BE2C (cell line): ENCODE measurements at regions not wholly inside any gene's neighbourhood (a gene's known extent, or its start where the extent isn't known, plus 50 kb on each side); places are given as distances from the start of the nearest gene placed in this dataset.
A peak's percentile ranks its signal among the peaks of the same experiment; 100 is the strongest.

Experiments
- DNase-seq: peaks from one replicate; pipeline ENCODE4 v3.0.0-alpha.2; 2020
- H3K27me3 ChIP-seq: fragments of 250-450 bp; sonication (Bioruptor Pico); 2 replicates; pipeline ENCODE4 v1.5.1; 2020; ENCODE audit warnings: mild to moderate bottlenecking
- H3K36me3 ChIP-seq: fragments of 250-450 bp; sonication (Bioruptor Pico); 2 replicates; pipeline ENCODE4 v1.5.1; 2020; ENCODE audit warnings: mild to moderate bottlenecking
- H3K4me1 ChIP-seq: fragments of 250-450 bp; sonication (Bioruptor Pico); 2 replicates; pipeline ENCODE4 v1.5.1; 2020
- H3K4me3 ChIP-seq: 2 replicates; pipeline ENCODE4 v1.5.1; 2011; ENCODE audit warnings: low read depth, low read length
- H3K9me3 ChIP-seq: fragments of 250-450 bp; sonication (Bioruptor Pico); 2 replicates; pipeline ENCODE4 v1.5.1; 2020
- CTCF ChIP-seq: IDR thresholded peaks from 2 replicates; pipeline ENCODE4 v1.5.1; 2012; ENCODE audit warnings: mild to moderate bottlenecking, low read depth, low read length

- no peaks in the 10 kb centered on the region for H3K9me3 ChIP-seq
- H3K4me3 ChIP-seq = no peak overlapping the region
- H3K36me3 ChIP-seq = no peaks in the 10 kb centered on the region
- H3K27me3 ChIP-seq = no peaks in the 10 kb centered on the region
- DNase-seq = no peak
- H3K4me1 ChIP-seq = no peaks in the 10 kb centered on the region; the same call in 1 of the 2 replicates
- no peak for TF ChIP-seq CTCF
Measured at GRCh38 chr21:27139526-27139925, 172.6 kb upstream of the ADAMTS5 start.

- H3K9me3 ChIP-seq = no peaks in the 10 kb centered on the region
- H3K36me3 ChIP-seq = no peaks in the 10 kb centered on the region
- H3K4me1 ChIP-seq = peaks cover 27% of the 10 kb centered on the region
- peak; percentile 80 for DNase-seq
- no peak overlapping the region for H3K4me3 ChIP-seq
- H3K27me3 ChIP-seq = no peaks in the 10 kb centered on the region
- no peak for TF ChIP-seq CTCF
Measured at GRCh38 chr21:27134516-27134915, 167.6 kb upstream of the ADAMTS5 start.

GRCh38 chr21:27132266-27132665 lies 165.4 kb upstream of the ADAMTS5 start:
- DNase-seq = no peak
- H3K4me3 ChIP-seq = no peak overlapping the region
- no peaks in the 10 kb centered on the region for H3K36me3 ChIP-seq
- no peaks in the 10 kb centered on the region for H3K9me3 ChIP-seq
- no peak for TF ChIP-seq CTCF
- peaks cover 32% of the 10 kb centered on the region for H3K4me1 ChIP-seq
- no peaks in the 10 kb centered on the region for H3K27me3 ChIP-seq

- Histone ChIP-seq H3K9me3 (no peaks in the 10 kb centered on the region), H3K36me3 (no peaks in the 10 kb centered on the region), H3K27me3 (no peaks in the 10 kb centered on the region)
Measured at GRCh38 chr21:27130154-27130553, 163.3 kb upstream of the ADAMTS5 start.

GRCh38 chr21:27129694-27130093 lies 162.8 kb upstream of the ADAMTS5 start:
- no peaks in the 10 kb centered on the region for H3K27me3 ChIP-seq

More at GRCh38 chr21:27130154-27130553, 163.3 kb upstream of the ADAMTS5 start:
- TF ChIP-seq CTCF = no peak
- no peak overlapping the region for H3K4me3 ChIP-seq
- H3K4me1 ChIP-seq = peaks cover 32% of the 10 kb centered on the region
- DNase-seq = no peak

GRCh38 chr21:27129215-27129614 lies 162.3 kb upstream of the ADAMTS5 start:
- peaks cover 30% of the 10 kb centered on the region for H3K4me1 ChIP-seq
- H3K4me3 ChIP-seq = no peak overlapping the region
- DNase-seq = no peak
- H3K27me3 ChIP-seq = no peaks in the 10 kb centered on the region
- H3K36me3 ChIP-seq = no peaks in the 10 kb centered on the region
- TF ChIP-seq CTCF = no peak
- no peaks in the 10 kb centered on the region for H3K9me3 ChIP-seq

More at GRCh38 chr21:27129694-27130093, 162.8 kb upstream of the ADAMTS5 start:
- H3K36me3 ChIP-seq = no peaks in the 10 kb centered on the region
- no peak for DNase-seq
- H3K4me3 ChIP-seq = no peak overlapping the region
- no peaks in the 10 kb centered on the region for H3K9me3 ChIP-seq
- no peak for TF ChIP-seq CTCF
- peaks cover 32% of the 10 kb centered on the region for H3K4me1 ChIP-seq
